Neuronal stem cell (in vitro differentiated cells): ENCODE measurements at regions not wholly inside any gene's neighbourhood (a gene's known extent, or its start where the extent isn't known, plus 50 kb on each side); places are given as distances from the start of the nearest gene placed in this dataset.
"Not testable (repeated sequence)": the region's sequence is repeated elsewhere in the genome, so short reads cannot be mapped to it uniquely, and the experiment has no call there.

ENCODE experiments used
- DNase-seq: peaks from one replicate; pipeline ENCODE4 v3.0.0-alpha.2; 2013; ENCODE audit warnings: low spot score
- H2AFZ ChIP-seq: one replicate; pipeline ENCODE4 v1.6.1; 2013; ENCODE audit warnings: mild to moderate bottlenecking, low read length, inconsistent platforms
- H2AK5ac ChIP-seq: 2 replicates; pipeline ENCODE4 v1.6.1; 2013; ENCODE audit warnings: low read depth, mild to moderate bottlenecking, inconsistent platforms, low read length, moderate library complexity, mixed read lengths
- H2BK120ac ChIP-seq: 2 replicates; pipeline ENCODE4 v1.6.1; 2013; ENCODE audit warnings: low read depth, mild to moderate bottlenecking, inconsistent platforms, low read length, moderate library complexity, mixed read lengths
- H2BK12ac ChIP-seq: one replicate; pipeline ENCODE4 v1.6.1; 2013; ENCODE audit warnings: low read length, inconsistent platforms
- H2BK15ac ChIP-seq: 2 replicates; pipeline ENCODE4 v1.6.1; 2013; ENCODE audit warnings: mild to moderate bottlenecking, low read length, inconsistent platforms, mixed read lengths
- H2BK5ac ChIP-seq: one replicate; pipeline ENCODE4 v1.6.1; 2013; ENCODE audit warnings: inconsistent platforms, mild to moderate bottlenecking, low read length, moderate library complexity
- H3K14ac ChIP-seq: one replicate; pipeline ENCODE4 v1.6.1; 2013; ENCODE audit warnings: low read length, inconsistent platforms
- H3K18ac ChIP-seq: 2 replicates; pipeline ENCODE4 v1.6.1; 2013; ENCODE audit warnings: low read length, inconsistent platforms
- H3K23ac ChIP-seq: 2 replicates; pipeline ENCODE4 v1.6.1; 2013; ENCODE audit warnings: low read depth, mild to moderate bottlenecking, mixed read lengths, low read length, inconsistent platforms; ENCODE audit not compliant: poor library complexity
- H3K27ac ChIP-seq: replicated peaks from 3 replicates; pipeline ENCODE4 v1.5.1; 2013; ENCODE audit warnings: low read length, inconsistent platforms
- H3K27me3 ChIP-seq, 3 experiments: 2 replicates each; pipeline ENCODE4 v1.6.1; 2013; ENCODE audit warnings: low read length in 3 of 3, mild to moderate bottlenecking in 2 of 3, inconsistent platforms in 1 of 3, low read depth in 1 of 3, mixed read lengths in 1 of 3, moderate library complexity in 1 of 3; ENCODE audit not compliant: control insufficient read depth in 3 of 3, insufficient read depth in 3 of 3
- H3K36me3 ChIP-seq, 2 donors: replicated peaks in 1 of 2; 2 replicates each; pipeline ENCODE4 v1.6.1; 2013; ENCODE audit warnings: low read length in 2 of 2; ENCODE audit not compliant: control insufficient read depth in 2 of 2, insufficient read depth in 2 of 2
- H3K4ac ChIP-seq: 2 replicates; pipeline ENCODE4 v1.6.1; 2013; ENCODE audit warnings: inconsistent platforms, mild to moderate bottlenecking, low read length, moderate library complexity
- H3K4me1 ChIP-seq, 2 donors: 1 replicate in 1 of 2; 2 replicates in 1 of 2; pipeline ENCODE4 v1.6.1; 2013; ENCODE audit warnings: low read length in 2 of 2, low read depth in 1 of 2; ENCODE audit not compliant: control insufficient read depth in 2 of 2, insufficient read depth in 1 of 2
- H3K4me2 ChIP-seq: one replicate; pipeline ENCODE4 v1.6.1; 2013; ENCODE audit warnings: mild to moderate bottlenecking, low read length, inconsistent platforms; ENCODE audit not compliant: insufficient read depth, poor library complexity, severe bottlenecking
- H3K4me3 ChIP-seq, 2 donors: 2 replicates each; pipeline ENCODE4 v1.5.1; 2013; ENCODE audit warnings: low read length in 2 of 2, mild to moderate bottlenecking in 2 of 2, inconsistent platforms in 1 of 2, moderate library complexity in 1 of 2
- H3K79me1 ChIP-seq: one replicate; pipeline ENCODE4 v1.6.1; 2013; ENCODE audit warnings: low read depth, mild to moderate bottlenecking, inconsistent platforms, low read length, moderate library complexity
- H3K9ac ChIP-seq: one replicate; pipeline ENCODE4 v1.6.1; 2013; ENCODE audit warnings: mild to moderate bottlenecking, low read depth, low read length, inconsistent platforms; ENCODE audit not compliant: poor library complexity
- H3K9me3 ChIP-seq, 2 donors: replicated peaks in 1 of 2; 2 replicates each; pipeline versions ENCODE3 to v1.6.1; 2013; ENCODE audit warnings: low read length in 2 of 2, mild to moderate bottlenecking in 2 of 2, inconsistent platforms in 1 of 2, low read depth in 1 of 2, mixed read lengths in 1 of 2, moderate library complexity in 1 of 2; ENCODE audit not compliant: control insufficient read depth in 2 of 2, insufficient read depth in 1 of 2
- H4K8ac ChIP-seq: one replicate; pipeline ENCODE4 v1.6.1; 2013; ENCODE audit warnings: low read depth, mild to moderate bottlenecking, inconsistent platforms, low read length, moderate library complexity
- H4K91ac ChIP-seq: one replicate; pipeline ENCODE4 v1.6.1; 2013; ENCODE audit warnings: low read length, low read depth, mild to moderate bottlenecking, inconsistent platforms; ENCODE audit not compliant: poor library complexity
- WGBS, 2 donors: extraction: QIAGEN DNeasy Blood & Tissue Kit; methylation state at CpG; one replicate each; pipeline ENCODE4 v1.1.7; 2013; ENCODE audit warnings: missing lambda C conversion rate in 2 of 2, mixed read lengths in 1 of 2; ENCODE audit not compliant: insufficient read length in 2 of 2, insufficient replicate concordance in 1 of 2; ENCODE audit errors: extremely low coverage in 2 of 2; 5-methylcytosine and 5-hydroxymethylcytosine counted together

GRCh38 chr21:9786092-9786491 lies 735.3 kb upstream of the TPTE start:
- H4K91ac ChIP-seq, H3K27ac ChIP-seq, H2BK12ac ChIP-seq, H3K9ac ChIP-seq, H3K4me2 ChIP-seq, H3K36me3 ChIP-seq, H3K4me3 ChIP-seq, H3K14ac ChIP-seq, DNase-seq, H2BK15ac ChIP-seq, H4K8ac ChIP-seq, H2BK5ac ChIP-seq, H3K18ac ChIP-seq, H2AFZ ChIP-seq, H3K4ac ChIP-seq, H3K79me1 ChIP-seq, H3K27me3 ChIP-seq, H2AK5ac ChIP-seq, H3K9me3 ChIP-seq, H3K23ac ChIP-seq, H2BK120ac ChIP-seq, H3K4me1 ChIP-seq: not testable (repeated sequence)
- WGBS, 2 donors: no CpG with 5 or more reads among the region's 7 CpGs

GRCh38 chr21:9788281-9788680 lies 733.1 kb upstream of the TPTE start:
- not testable (repeated sequence) for H2AK5ac ChIP-seq, H3K4ac ChIP-seq, H2AFZ ChIP-seq, H3K18ac ChIP-seq, H2BK15ac ChIP-seq, H4K8ac ChIP-seq, H3K14ac ChIP-seq, H3K4me1 ChIP-seq, H3K4me3 ChIP-seq, H3K36me3 ChIP-seq, H3K9ac ChIP-seq, H3K27ac ChIP-seq, H3K9me3 ChIP-seq, H4K91ac ChIP-seq, DNase-seq, H2BK120ac ChIP-seq, H3K79me1 ChIP-seq, H3K4me2 ChIP-seq, H3K23ac ChIP-seq, H3K27me3 ChIP-seq, H2BK5ac ChIP-seq, H2BK12ac ChIP-seq
- WGBS, 2 donors: no CpG with 5 or more reads among the region's 5 CpGs

GRCh38 chr21:9790354-9790753 lies 731.0 kb upstream of the TPTE start:
- not testable (repeated sequence) for H3K18ac ChIP-seq, H2BK12ac ChIP-seq, H4K91ac ChIP-seq, DNase-seq, H2BK5ac ChIP-seq, H3K4me3 ChIP-seq, H2BK15ac ChIP-seq, H3K27ac ChIP-seq, H4K8ac ChIP-seq, H3K27me3 ChIP-seq, H3K36me3 ChIP-seq, H3K4ac ChIP-seq, H3K9me3 ChIP-seq, H3K4me2 ChIP-seq, H3K23ac ChIP-seq, H3K9ac ChIP-seq, H2AFZ ChIP-seq, H2AK5ac ChIP-seq, H3K14ac ChIP-seq, H2BK120ac ChIP-seq, H3K79me1 ChIP-seq, H3K4me1 ChIP-seq
- no CpG with 5 or more reads among the region's 6 CpGs for WGBS, 2 donors

- not testable (repeated sequence) for H3K23ac ChIP-seq
- no CpG with 5 or more reads among the region's 2 CpGs for WGBS, 2 donors
Measured at GRCh38 chr21:9791453-9791852, 729.9 kb upstream of the TPTE start.

More at GRCh38 chr21:9791453-9791852, 729.9 kb upstream of the TPTE start:
- H4K8ac ChIP-seq, H3K27me3 ChIP-seq, H2BK15ac ChIP-seq, H3K36me3 ChIP-seq, H3K18ac ChIP-seq, H3K4me2 ChIP-seq, H3K4me3 ChIP-seq, H2BK120ac ChIP-seq, H3K14ac ChIP-seq, H3K9me3 ChIP-seq, H3K4ac ChIP-seq, H3K79me1 ChIP-seq, H3K9ac ChIP-seq, H2AK5ac ChIP-seq, H2BK12ac ChIP-seq, H4K91ac ChIP-seq, H3K27ac ChIP-seq, DNase-seq, H2BK5ac ChIP-seq, H2AFZ ChIP-seq, H3K4me1 ChIP-seq: not testable (repeated sequence)
